ENCODE measurements at regions not wholly inside any gene's neighbourhood (a gene's known extent, or its start where the extent isn't known, plus 50 kb on each side); places are given as distances from the start of the nearest gene placed in this dataset.

- peak; percentile 95 for DNase-seq
Observed at GRCh38 chr5:135246923-135247795, 151.9 kb downstream of the MACROH2A1 start.

GRCh38 chr5:135246605-135246922 is 152.5 kb downstream of the MACROH2A1 start:
- no peak for DNase-seq

GRCh38 chr5:135245521-135246499 is 153.2 kb downstream of the MACROH2A1 start:
- peak; percentile 89 for DNase-seq

GRCh38 chr5:135244620-135245021 is 154.4 kb downstream of the MACROH2A1 start:
- no peak for DNase-seq

- DNase-seq, result no peak
Observed at GRCh38 chr5:135243556-135244285, 155.3 kb downstream of the MACROH2A1 start.

GRCh38 chr5:135242866-135243555 is 156.0 kb downstream of the MACROH2A1 start:
- DNase-seq, result no peak

GRCh38 chr5:135242021-135242865 is 156.8 kb downstream of the MACROH2A1 start:
- peak; percentile 78 for DNase-seq

GRCh38 chr5:135241536-135241935 is 157.5 kb downstream of the MACROH2A1 start:
- DNase-seq, result no peak

- DNase-seq, result no peak
Observed at GRCh38 chr5:135240781-135241360, 158.2 kb downstream of the MACROH2A1 start.

- no peak for DNase-seq
Observed at GRCh38 chr5:135240283-135240633, 158.8 kb downstream of the MACROH2A1 start.

GRCh38 chr5:135239453-135240282 is 159.4 kb downstream of the MACROH2A1 start:
- DNase-seq, result no peak

- DNase-seq, result no peak
Observed at GRCh38 chr5:135238622-135239452, 160.2 kb downstream of the MACROH2A1 start.

- no peak for DNase-seq
Observed at GRCh38 chr5:135237748-135238103, 161.3 kb downstream of the MACROH2A1 start.

- no peak for DNase-seq
Observed at GRCh38 chr5:135236908-135237747, 161.9 kb downstream of the MACROH2A1 start.

GRCh38 chr5:135236228-135236907 is 162.7 kb downstream of the MACROH2A1 start:
- DNase-seq, result no peak

GRCh38 chr5:135235551-135236227 is 163.3 kb downstream of the MACROH2A1 start:
- no peak for DNase-seq

All from NCI-H226 (cell line).